PC-9 (cell line): ENCODE measurements at regions not wholly inside any gene's neighbourhood (a gene's known extent, or its start where the extent isn't known, plus 50 kb on each side); places are given as distances from the start of the nearest gene placed in this dataset.

ENCODE experiments used
- BruUV-seq: library from RNA; stranded (reverse); fragments of 400-500 nt; replicated peaks from 2 replicates; lab custom pipeline; 2021; lab: Mats Ljungman, UMichigan
- CTCF ChIA-PET: fragments of 300-600 bp; sonication (Branson Sonifier 250); formaldehyde crosslinking; loops from one replicate; lab custom pipeline; 2022; ENCODE audit warnings: antibody characterized with exemption; lab: Charles Lee
- POLR2A ChIA-PET: fragments of 300-600 bp; sonication (Branson Sonifier 250); formaldehyde crosslinking; loops from one replicate; lab custom pipeline; 2022; ENCODE audit warnings: antibody characterized with exemption; ENCODE audit not compliant: unreplicated experiment; lab: Charles Lee
- DNase-seq, 2 experiments: peaks; one replicate each; pipeline versions ENCODE4 v3.0.0 to v3.0.0-alpha.2; 2015 to 2022; ENCODE audit warnings: mixed read lengths in 1 of 2
- H2AFZ ChIP-seq: fragments of 200-600 bp; sonication (generic); 2 replicates; pipeline ENCODE4 v1.8.1; 2017; ENCODE audit warnings: antibody characterized with exemption
- H3F3A ChIP-seq: fragments of 200-600 bp; sonication (generic); 2 replicates; pipeline ENCODE4 v1.8.1; 2017; ENCODE audit warnings: antibody characterized with exemption, mild to moderate bottlenecking, low read depth; ENCODE audit not compliant: insufficient read depth
- H3K27ac ChIP-seq: fragments of 200-600 bp; sonication (generic); 2 replicates; pipeline ENCODE4 v1.6.1; 2016; ENCODE audit warnings: mixed run types
- H3K27me3 ChIP-seq: fragments of 200-600 bp; sonication (generic); 2 replicates; pipeline ENCODE4 v1.6.1; 2016; ENCODE audit warnings: low read depth, mixed run types; ENCODE audit not compliant: insufficient read depth
- H3K36me3 ChIP-seq: fragments of 200-600 bp; sonication (generic); 2 replicates; pipeline ENCODE4 v1.6.1; 2016; ENCODE audit warnings: low read depth, mixed run types
- H3K4me1 ChIP-seq: fragments of 200-600 bp; sonication (generic); replicated peaks from 2 replicates; pipeline ENCODE4 v1.6.1; 2016; ENCODE audit warnings: mixed run types; ENCODE audit not compliant: insufficient read depth
- H3K4me2 ChIP-seq: fragments of 200-600 bp; sonication (generic); 2 replicates; pipeline ENCODE4 v1.6.1; 2017; ENCODE audit warnings: mixed run types
- H3K4me3 ChIP-seq: fragments of 200-600 bp; sonication (generic); 2 replicates; pipeline ENCODE4 v1.6.1; 2016; ENCODE audit warnings: mixed run types
- H3K79me2 ChIP-seq: fragments of 200-600 bp; sonication (generic); 2 replicates; pipeline ENCODE4 v1.6.1; 2017; ENCODE audit warnings: low read depth, mixed run types
- H3K9me2 ChIP-seq: fragments of 200-600 bp; sonication (generic); 2 replicates; pipeline ENCODE4 v1.8.1; 2017; ENCODE audit warnings: mild to moderate bottlenecking; ENCODE audit not compliant: insufficient read depth
- H3K9me3 ChIP-seq: fragments of 200-600 bp; sonication (generic); 2 replicates; pipeline ENCODE4 v1.8.1; 2016; ENCODE audit warnings: low read depth; ENCODE audit not compliant: insufficient read depth
- H4K20me1 ChIP-seq: fragments of 200-600 bp; sonication (generic); 2 replicates; pipeline ENCODE4 v1.8.1; 2017; ENCODE audit not compliant: insufficient read depth
- CTCF ChIP-seq: fragments of 200-600 bp; sonication (generic); conservative IDR thresholded peaks from 2 replicates; pipeline ENCODE4 v1.6.1; 2017; ENCODE audit warnings: mixed run types, antibody characterized with exemption, mild to moderate bottlenecking, moderate library complexity
- EZH2 ChIP-seq: fragments of 200-600 bp; sonication (generic); IDR thresholded peaks from 2 replicates; pipeline ENCODE4 v1.8.0; 2017; ENCODE audit warnings: antibody characterized with exemption, low read depth
- intact Hi-C: fragments of 100-400 bp; cut with micrococcal nuclease; formaldehyde crosslinking; loops from one replicate; pipeline ENCODE4 v1.10.0; 2022; ENCODE audit not compliant: unreplicated experiment

DNA sequence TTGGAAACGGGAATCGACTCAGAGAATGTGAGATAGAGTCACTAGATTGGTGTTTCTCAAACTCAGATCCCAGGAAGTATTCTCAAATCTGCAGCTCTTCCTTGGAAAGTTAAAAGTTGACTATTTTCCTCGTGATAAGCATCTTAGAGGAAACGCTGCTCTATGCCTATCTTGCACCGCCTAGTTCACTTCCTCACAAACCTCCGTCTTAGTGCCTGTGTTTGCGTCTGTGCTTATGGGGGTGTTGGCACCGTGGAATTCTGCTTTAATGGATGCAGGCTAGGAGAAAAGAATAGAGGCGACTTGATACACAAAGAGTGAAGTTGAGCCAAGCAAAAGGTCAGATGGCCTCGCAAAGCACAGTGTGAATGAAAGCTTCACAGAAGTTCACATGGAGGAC, 255.3 kb upstream of the ID2 start:
- no TSS peak for BruUV-seq

DNA sequence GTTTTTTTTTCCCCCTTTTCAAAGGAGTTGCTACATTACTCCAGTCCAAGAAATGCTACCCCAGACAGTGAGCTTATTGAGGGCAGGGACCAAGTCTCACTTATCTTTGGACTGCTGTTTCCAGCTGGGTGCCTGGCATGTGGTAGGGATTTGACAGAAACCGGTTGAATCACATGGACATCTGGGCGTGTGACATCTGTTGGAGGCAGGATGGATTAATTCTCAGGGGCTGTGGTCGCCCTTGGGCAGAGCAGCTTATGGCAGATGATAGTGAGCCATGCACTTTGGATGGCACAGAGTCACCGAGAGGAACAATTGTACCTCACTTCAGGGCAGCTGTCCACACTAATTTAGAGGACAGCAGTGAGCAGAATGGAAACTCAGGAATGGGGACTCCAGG, 254.6 kb upstream of the ID2 start:
- DNase-seq: no peak
- intact Hi-C loops: no loop called here
- ChIA-PET CTCF (no interaction called here), POLR2A (no interaction called here)
- no peaks in the 10 kb centered on the region for H3K79me2 ChIP-seq
- H4K20me1 ChIP-seq: no peaks in the 10 kb centered on the region
- no peaks in the 10 kb centered on the region for H3K9me2 ChIP-seq
- no peak overlapping the region for H3K27ac ChIP-seq
- no peaks in the 10 kb centered on the region for H3F3A ChIP-seq
- H3K27me3 ChIP-seq: peaks cover 70% of the 10 kb centered on the region
- H3K4me1 ChIP-seq: no peaks in the 10 kb centered on the region
- no TSS peak for BruUV-seq
- TF ChIP-seq CTCF (no peak), EZH2 (no peak)
- no peak overlapping the region for H3K4me3 ChIP-seq
- no peak overlapping the region for H3K4me2 ChIP-seq
- no peaks in the 10 kb centered on the region for H3K36me3 ChIP-seq
- no peaks in the 10 kb centered on the region; the same call in 1 of the 2 replicates for H3K9me3 ChIP-seq
- no peak overlapping the region for H2AFZ ChIP-seq

More for the DNA sequence above, 255.3 kb upstream of the ID2 start:
- POLR2A ChIA-PET: no interaction called here
- no peaks in the 10 kb centered on the region for H3K9me2 ChIP-seq
- H3K27me3 ChIP-seq: peaks cover 76% of the 10 kb centered on the region
- no peaks in the 10 kb centered on the region; the same call in 1 of the 2 replicates for H3K9me3 ChIP-seq
- no peaks in the 10 kb centered on the region for H3F3A ChIP-seq
- H3K4me3 ChIP-seq: no peak overlapping the region
- no peak overlapping the region for H3K4me2 ChIP-seq
- CTCF ChIA-PET: no interaction called here
- H4K20me1 ChIP-seq: no peaks in the 10 kb centered on the region
- intact Hi-C loops: no loop called here
- no peak for DNase-seq
- no peaks in the 10 kb centered on the region for H3K4me1 ChIP-seq
- no peak overlapping the region for H3K27ac ChIP-seq
- H3K79me2 ChIP-seq: no peaks in the 10 kb centered on the region
- H2AFZ ChIP-seq: no peak overlapping the region
- TF ChIP-seq CTCF (no peak), EZH2 (no peak)
- H3K36me3 ChIP-seq: no peaks in the 10 kb centered on the region

DNA sequence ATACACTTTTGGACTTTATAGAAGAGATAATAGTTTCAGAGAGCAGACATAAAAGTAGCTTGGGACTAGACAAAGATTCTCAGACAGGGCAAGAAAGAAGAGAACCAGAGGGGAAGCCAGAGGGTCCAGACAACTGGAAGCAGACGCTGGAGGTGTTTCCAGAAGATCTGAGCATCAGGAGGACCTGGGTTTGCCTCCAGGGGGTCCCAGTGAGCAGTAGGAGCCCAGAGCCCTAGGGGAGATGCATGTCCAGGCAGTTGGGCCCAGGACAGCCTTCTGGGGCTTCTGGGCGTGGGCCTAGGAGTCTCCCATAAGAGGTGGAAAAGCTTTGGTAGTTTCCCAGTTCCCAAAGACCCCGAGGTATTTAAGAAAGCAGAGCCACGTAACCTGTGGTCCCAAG, 251.2 kb upstream of the ID2 start:
- no peak for TF ChIP-seq EZH2
- no peak for TF ChIP-seq CTCF
- ChIA-PET POLR2A (no interaction called here), CTCF (no interaction called here)
- Histone ChIP-seq H3K4me1 (no peaks in the 10 kb centered on the region), H3K27ac (no peak overlapping the region), H3K4me2 (no peak overlapping the region), H3K79me2 (no peaks in the 10 kb centered on the region), H3K9me2 (no peaks in the 10 kb centered on the region), H3K27me3 (peaks cover 37% of the 10 kb centered on the region), H3F3A (no peaks in the 10 kb centered on the region), H3K9me3 (no peaks in the 10 kb centered on the region; the same call in 1 of the 2 replicates), H4K20me1 (no peaks in the 10 kb centered on the region), H2AFZ (no peak overlapping the region), H3K4me3 (no peak overlapping the region), H3K36me3 (no peaks in the 10 kb centered on the region)
- intact Hi-C loops: no loop called here
- no peak for DNase-seq
- BruUV-seq: no TSS peak
